Lower leg skin (tissue), 3 donors: ENCODE measurements at regions not wholly inside any gene's neighbourhood (a gene's known extent, or its start where the extent isn't known, plus 50 kb on each side); places are given as distances from the start of the nearest gene placed in this dataset.

ENCODE experiments used
- CTCF ChIP-seq, 3 donors: fragments of 450-650 bp; IDR thresholded peaks; one replicate each; pipeline ENCODE4 v1.5.1; 2016; ENCODE audit warnings: antibody characterized with exemption in 3 of 3, mild to moderate bottlenecking in 3 of 3, moderate library complexity in 2 of 3
- POLR2A ChIP-seq, 2 donors: fragments of 450-650 bp; IDR thresholded peaks; one replicate each; pipeline ENCODE4 v1.6.1; 2016 to 2017; ENCODE audit warnings: antibody characterized with exemption in 2 of 2, mild to moderate bottlenecking in 1 of 2, moderate library complexity in 1 of 2

GRCh38 chr18:2244641-2245040 is 326.7 kb downstream of the METTL4 start:
- TF ChIP-seq CTCF (IDR thresholded peaks at IDR 0.05) (no peak), POLR2A (IDR thresholded peaks at IDR 0.05) (no peak)
